T1000 (cell line): ENCODE measurements at regions not wholly inside any gene's neighbourhood (a gene's known extent, or its start where the extent isn't known, plus 50 kb on each side); places are given as distances from the start of the nearest gene placed in this dataset.
"Not testable (repeated sequence)": the region's sequence is repeated elsewhere in the genome, so short reads cannot be mapped to it uniquely, and the experiment has no call there.

ENCODE experiments used
- DNase-seq: peaks from one replicate; lab custom pipeline; 2025; ENCODE audit warnings: mixed read lengths; lab: John Stamatoyannopoulos, UW

GRCh38 chr2:91742973-91743490 lies 3051.6 kb downstream of the RPIA start:
- DNase-seq: not testable (repeated sequence)

- not testable (repeated sequence) for DNase-seq
Measured at GRCh38 chr2:91743910-91744309, 3052.4 kb downstream of the RPIA start.

GRCh38 chr2:91744700-91745141 lies 3053.2 kb downstream of the RPIA start:
- DNase-seq: not testable (repeated sequence)

- DNase-seq: no peak
Measured at GRCh38 chr2:91748902-91749301, 3057.4 kb downstream of the RPIA start.

- not testable (repeated sequence) for DNase-seq
Measured at GRCh38 chr2:91749665-91750064, 3058.2 kb downstream of the RPIA start.

GRCh38 chr2:91759361-91759941 lies 3068.0 kb downstream of the RPIA start:
- not testable (repeated sequence) for DNase-seq

- DNase-seq: not testable (repeated sequence)
Measured at GRCh38 chr2:91760672-91761071, 3069.2 kb downstream of the RPIA start.

GRCh38 chr2:91762312-91762711 lies 3070.8 kb downstream of the RPIA start:
- DNase-seq: not testable (repeated sequence)

GRCh38 chr2:91763710-91764109 lies 3072.2 kb downstream of the RPIA start:
- DNase-seq: not testable (repeated sequence)

GRCh38 chr2:91764581-91765002 lies 3073.1 kb downstream of the RPIA start:
- not testable (repeated sequence) for DNase-seq

GRCh38 chr2:91765018-91765754 lies 3073.7 kb downstream of the RPIA start:
- DNase-seq: not testable (repeated sequence)

GRCh38 chr2:91766349-91767048 lies 3075.0 kb downstream of the RPIA start:
- DNase-seq: peak; percentile 9

GRCh38 chr2:91768301-91768700 lies 3076.8 kb downstream of the RPIA start:
- not testable (repeated sequence) for DNase-seq

GRCh38 chr2:91768997-91769396 lies 3077.5 kb downstream of the RPIA start:
- not testable (repeated sequence) for DNase-seq

GRCh38 chr2:91770046-91770575 lies 3078.6 kb downstream of the RPIA start:
- not testable (repeated sequence) for DNase-seq

GRCh38 chr2:91771604-91772003 lies 3080.1 kb downstream of the RPIA start:
- not testable (repeated sequence) for DNase-seq

- not testable (repeated sequence) for DNase-seq
Measured at GRCh38 chr2:91772240-91772937, 3080.9 kb downstream of the RPIA start.

- DNase-seq: not testable (repeated sequence)
Measured at GRCh38 chr2:91773810-91774209, 3082.3 kb downstream of the RPIA start.

GRCh38 chr2:91775193-91775592 lies 3083.7 kb downstream of the RPIA start:
- not testable (repeated sequence) for DNase-seq

GRCh38 chr2:91780324-91780723 lies 3088.9 kb downstream of the RPIA start:
- DNase-seq: not testable (repeated sequence)

GRCh38 chr2:91809391-91809790 lies 3061.8 kb upstream of the TEKT4 start:
- not testable (repeated sequence) for DNase-seq
